ENCODE measurements at regions not wholly inside any gene's neighbourhood (a gene's known extent, or its start where the extent isn't known, plus 50 kb on each side); places are given as distances from the start of the nearest gene placed in this dataset.
"Not testable (repeated sequence)": the region's sequence is repeated elsewhere in the genome, so short reads cannot be mapped to it uniquely, and the experiment has no call there.

DNA sequence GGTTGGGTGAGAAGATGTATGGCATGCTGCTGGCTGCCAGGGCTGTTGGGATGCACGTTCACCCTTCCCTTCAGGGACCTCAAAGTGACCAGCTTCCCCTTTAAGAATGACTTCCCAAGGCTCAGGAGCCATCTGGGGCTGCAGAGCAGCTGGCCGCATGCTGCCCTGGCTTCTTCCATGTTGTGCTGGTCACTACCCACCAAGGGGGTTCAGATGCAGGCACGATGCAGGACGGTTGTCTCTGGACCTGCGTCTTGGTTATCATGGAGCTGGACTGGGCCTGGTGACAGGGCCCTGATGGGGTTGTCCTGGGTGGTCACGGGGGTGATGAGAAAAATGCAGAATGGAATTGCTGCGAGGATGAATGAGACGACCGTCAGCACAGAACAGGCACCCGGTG is 297.8 kb downstream of the POTED start:
- H3K9me3 Mint-ChIP-seq, result peaks cover 57 to 72% of the 10 kb centered on the region in 2 experiments
- H3K14ac ChIP-seq (ENCODE audit: insufficient read depth, low read length); H2BK5ac ChIP-seq (ENCODE audit: insufficient read length, low read length); H3K27me3 Mint-ChIP-seq (ENCODE audit: low read depth); H3K4me2 ChIP-seq (ENCODE audit: insufficient read depth, insufficient read length, low read length); H3K36me3 Mint-ChIP-seq (ENCODE audit: insufficient read depth in 1 of 3, low read depth in 3 of 3); H3K79me2 ChIP-seq (ENCODE audit: insufficient read depth, low read length); H3K23ac ChIP-seq (ENCODE audit: insufficient read length, low read depth, low read length); H3K4me1 Mint-ChIP-seq; H2BK12ac ChIP-seq (ENCODE audit: insufficient read length, low read depth, low read length); H3K9ac ChIP-seq (ENCODE audit: extremely low read depth, insufficient read length, low read length); H4K8ac ChIP-seq (replicated peaks; ENCODE audit: insufficient read length, low read depth, low read length); H3K18ac ChIP-seq (ENCODE audit: insufficient read length, low read depth, low read length); H3K27me3 ChIP-seq (ENCODE audit: insufficient read depth, low read length); H3K4me3 Mint-ChIP-seq; DNase-seq; H3K4ac ChIP-seq (ENCODE audit: low read depth, low read length); H4K20me1 ChIP-seq (ENCODE audit: control insufficient read depth, insufficient read depth, insufficient read length); H2BK20ac ChIP-seq (ENCODE audit: low read depth, low read length, poor library complexity, severe bottlenecking); H2AFZ ChIP-seq (ENCODE audit: low read length); H4K5ac ChIP-seq (ENCODE audit: insufficient read length, low read depth, low read length); H4K91ac ChIP-seq (ENCODE audit: insufficient read length, low read depth, low read length); H3K23me2 ChIP-seq (ENCODE audit: insufficient read length, low read depth, low read length, poor library complexity, severe bottlenecking); H2BK15ac ChIP-seq (ENCODE audit: low read depth, low read length); H3K4me1 ChIP-seq (ENCODE audit: insufficient read depth, low read length); H3K56ac ChIP-seq (ENCODE audit: insufficient read length, low read depth, low read length); H3K27ac Mint-ChIP-seq; H2BK120ac ChIP-seq (ENCODE audit: low read depth, low read length, poor library complexity, severe bottlenecking); H3T11ph ChIP-seq (ENCODE audit: low read length); H3K79me1 ChIP-seq (ENCODE audit: insufficient read depth, low read depth, low read length, poor library complexity, severe bottlenecking); H3K27ac ChIP-seq (ENCODE audit: insufficient read length, low read depth, low read length); H2AK5ac ChIP-seq (ENCODE audit: insufficient read length, low read length): not testable (repeated sequence)
- H3K9me3 ChIP-seq (ENCODE audit: control insufficient read depth, low read depth, low read length), result peaks cover 18% of the 10 kb centered on the region
- no CpG with 5 or more reads among the region's 10 CpGs for WGBS (ENCODE audit: extremely low coverage, insufficient read length, low lambda C conversion rate)

DNA sequence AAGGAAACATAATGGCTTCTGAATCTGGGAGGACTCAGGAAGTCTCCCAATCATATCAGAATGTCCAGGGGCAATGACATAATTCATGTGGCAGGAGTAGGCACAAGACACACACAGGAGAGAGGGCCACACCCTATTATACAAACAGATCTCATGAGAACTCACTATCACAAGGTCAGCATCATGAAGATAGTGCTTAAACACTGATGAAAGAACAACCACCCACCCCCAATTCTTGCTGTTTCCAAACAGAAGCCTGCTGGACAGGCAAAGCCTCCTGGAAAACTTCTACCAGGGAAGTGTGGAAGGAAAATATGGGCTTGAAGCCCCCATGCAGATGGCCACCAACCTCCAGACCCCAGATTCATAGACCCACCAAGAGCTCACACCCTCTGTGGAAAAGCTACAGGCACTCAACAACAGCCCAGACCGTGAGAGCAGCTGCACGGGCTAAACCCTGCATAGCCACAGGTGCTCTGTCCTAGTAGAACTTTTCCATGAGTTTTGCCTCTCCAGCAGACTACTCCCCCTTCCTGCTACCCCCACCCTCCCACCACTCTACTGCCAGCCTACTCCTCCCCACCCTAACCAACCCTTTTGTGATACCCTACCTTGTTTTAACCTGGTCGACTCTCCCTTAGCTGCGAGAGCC is 287.1 kb downstream of the POTED start:
- not testable (repeated sequence) for H2BK20ac ChIP-seq (ENCODE audit: low read depth, low read length, poor library complexity, severe bottlenecking); H2BK12ac ChIP-seq (ENCODE audit: insufficient read length, low read depth, low read length); H2AK5ac ChIP-seq (ENCODE audit: insufficient read length, low read length); H3T11ph ChIP-seq (ENCODE audit: low read length); H3K23me2 ChIP-seq (ENCODE audit: insufficient read length, low read depth, low read length, poor library complexity, severe bottlenecking); H3K4me3 Mint-ChIP-seq; H2BK5ac ChIP-seq (ENCODE audit: insufficient read length, low read length); H3K27ac ChIP-seq (ENCODE audit: insufficient read length, low read depth, low read length); H4K8ac ChIP-seq (replicated peaks; ENCODE audit: insufficient read length, low read depth, low read length); H3K4me2 ChIP-seq (ENCODE audit: insufficient read depth, insufficient read length, low read length); H4K5ac ChIP-seq (ENCODE audit: insufficient read length, low read depth, low read length); H3K79me1 ChIP-seq (ENCODE audit: insufficient read depth, low read depth, low read length, poor library complexity, severe bottlenecking); H3K18ac ChIP-seq (ENCODE audit: insufficient read length, low read depth, low read length); H3K56ac ChIP-seq (ENCODE audit: insufficient read length, low read depth, low read length); H2BK15ac ChIP-seq (ENCODE audit: low read depth, low read length); H3K4me1 Mint-ChIP-seq; H3K23ac ChIP-seq (ENCODE audit: insufficient read length, low read depth, low read length); H3K27me3 ChIP-seq (ENCODE audit: insufficient read depth, low read length); H3K27ac Mint-ChIP-seq; DNase-seq; H3K9ac ChIP-seq (ENCODE audit: extremely low read depth, insufficient read length, low read length); H3K4ac ChIP-seq (ENCODE audit: low read depth, low read length); H3K4me1 ChIP-seq (ENCODE audit: insufficient read depth, low read length); H3K14ac ChIP-seq (ENCODE audit: insufficient read depth, low read length); H2BK120ac ChIP-seq (ENCODE audit: low read depth, low read length, poor library complexity, severe bottlenecking); H3K27me3 Mint-ChIP-seq (ENCODE audit: low read depth); H2AFZ ChIP-seq (ENCODE audit: low read length); H4K20me1 ChIP-seq (ENCODE audit: control insufficient read depth, insufficient read depth, insufficient read length); H4K91ac ChIP-seq (ENCODE audit: insufficient read length, low read depth, low read length); H3K79me2 ChIP-seq (ENCODE audit: insufficient read depth, low read length)
- Mint-ChIP-seq H3K9me3 (peaks cover 90% of the 10 kb centered on the region in 2 experiments), H3K36me3 (ENCODE audit: insufficient read depth in 1 of 3, low read depth in 3 of 3) (peaks cover 4 to 27% (median 21%) of the 10 kb centered on the region in 3 experiments; a peak in 6 of 7 replicates)
- peaks cover 39% of the 10 kb centered on the region for H3K9me3 ChIP-seq (ENCODE audit: control insufficient read depth, low read depth, low read length)
- no CpG with 5 or more reads among the region's 4 CpGs for WGBS (ENCODE audit: extremely low coverage, insufficient read length, low lambda C conversion rate)

Data from H9 (cell line).